ENCODE measurements at regions not wholly inside any gene's neighbourhood (a gene's known extent, or its start where the extent isn't known, plus 50 kb on each side); places are given as distances from the start of the nearest gene placed in this dataset.

DNA sequence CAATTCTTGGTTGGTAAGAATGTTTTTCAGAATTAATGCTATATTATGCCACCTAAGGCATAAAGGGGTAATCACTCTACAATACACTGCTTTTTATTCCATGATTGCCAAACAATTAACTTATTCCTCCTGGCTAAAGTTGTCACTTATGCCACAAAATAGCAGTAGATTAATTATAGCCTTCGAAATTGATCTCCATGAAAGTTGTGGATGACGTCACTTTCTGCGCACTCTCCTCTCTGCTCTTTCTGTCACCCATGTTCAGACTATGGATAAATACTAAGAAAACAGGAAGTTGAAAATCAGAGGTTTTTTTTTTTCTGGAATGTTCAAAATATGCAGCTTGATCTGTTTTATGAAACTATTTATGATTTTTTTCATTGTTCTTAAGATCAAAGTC is 790.1 kb upstream of the CNTN5 start:
- Histone ChIP-seq H3K4me2 (ENCODE audit: low read depth, low read length, poor library complexity, severe bottlenecking) (no peak overlapping the region), H3K79me2 (ENCODE audit: insufficient read depth, low read length) (no peaks in the 10 kb centered on the region), H3K9ac (ENCODE audit: low read length) (no peak overlapping the region), H4K20me1 (ENCODE audit: low read depth, low read length) (no peaks in the 10 kb centered on the region), H3K9me2 (replicated peaks; ENCODE audit: insufficient read depth, low read length) (no peaks in the 10 kb centered on the region), H3K4me3 (ENCODE audit: insufficient read depth, low read length, poor library complexity, severe bottlenecking) (no peak overlapping the region), H3F3A (ENCODE audit: insufficient read depth) (no peaks in the 10 kb centered on the region), H3K27me3 (ENCODE audit: low read length) (no peaks in the 10 kb centered on the region), H3K36me3 (ENCODE audit: low read length) (no peaks in the 10 kb centered on the region), H3K9me3 (ENCODE audit: insufficient read depth, low read length) (0 out of 2 replicates have a peak, but pooled peaks cover 3% of the 10 kb centered on the region), H2AFZ (ENCODE audit: low read depth, low read length, severe bottlenecking) (no peak overlapping the region), H3K27ac (ENCODE audit: low read depth, low read length) (no peak overlapping the region)
- TF ChIP-seq, protein P1, sequence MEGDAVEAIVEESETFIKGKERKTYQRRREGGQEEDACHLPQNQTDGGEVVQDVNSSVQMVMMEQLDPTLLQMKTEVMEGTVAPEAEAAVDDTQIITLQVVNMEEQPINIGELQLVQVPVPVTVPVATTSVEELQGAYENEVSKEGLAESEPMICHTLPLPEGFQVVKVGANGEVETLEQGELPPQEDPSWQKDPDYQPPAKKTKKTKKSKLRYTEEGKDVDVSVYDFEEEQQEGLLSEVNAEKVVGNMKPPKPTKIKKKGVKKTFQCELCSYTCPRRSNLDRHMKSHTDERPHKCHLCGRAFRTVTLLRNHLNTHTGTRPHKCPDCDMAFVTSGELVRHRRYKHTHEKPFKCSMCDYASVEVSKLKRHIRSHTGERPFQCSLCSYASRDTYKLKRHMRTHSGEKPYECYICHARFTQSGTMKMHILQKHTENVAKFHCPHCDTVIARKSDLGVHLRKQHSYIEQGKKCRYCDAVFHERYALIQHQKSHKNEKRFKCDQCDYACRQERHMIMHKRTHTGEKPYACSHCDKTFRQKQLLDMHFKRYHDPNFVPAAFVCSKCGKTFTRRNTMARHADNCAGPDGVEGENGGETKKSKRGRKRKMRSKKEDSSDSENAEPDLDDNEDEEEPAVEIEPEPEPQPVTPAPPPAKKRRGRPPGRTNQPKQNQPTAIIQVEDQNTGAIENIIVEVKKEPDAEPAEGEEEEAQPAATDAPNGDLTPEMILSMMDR (IDR thresholded peaks at IDR 0.05; ENCODE audit: insufficient read depth, low read length, poor library complexity, severe bottlenecking): no peak
- no peak for TF ChIP-seq EZH2phosphoT487 (conservative IDR thresholded peaks at IDR 0.05; ENCODE audit: low read length)

DNA sequence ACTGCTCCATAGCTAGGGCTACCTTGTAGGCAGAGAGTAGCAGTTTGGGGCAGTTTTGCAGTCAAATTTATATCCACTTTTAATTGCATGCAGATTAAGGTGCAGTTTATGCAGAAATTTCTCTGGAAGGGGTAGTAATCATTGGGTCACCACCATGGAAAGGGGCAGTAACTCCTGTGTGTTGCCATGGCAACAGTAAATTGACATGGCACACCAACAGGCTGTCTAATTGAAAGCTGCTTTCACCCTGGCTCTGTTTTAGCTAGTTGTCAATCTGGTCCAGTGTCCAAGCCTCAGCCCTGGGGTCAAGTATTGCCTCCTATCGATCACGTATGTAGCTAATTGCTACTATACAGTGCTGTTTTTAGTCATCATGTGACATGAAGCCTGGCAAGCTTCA is 786.1 kb upstream of the CNTN5 start:
- Histone ChIP-seq H3K27ac (ENCODE audit: low read depth, low read length) (no peak overlapping the region), H3K27me3 (ENCODE audit: low read length) (no peaks in the 10 kb centered on the region), H3K79me2 (ENCODE audit: insufficient read depth, low read length) (no peaks in the 10 kb centered on the region), H3K9ac (ENCODE audit: low read length) (no peak overlapping the region), H3K4me2 (ENCODE audit: low read depth, low read length, poor library complexity, severe bottlenecking) (no peak overlapping the region), H2AFZ (ENCODE audit: low read depth, low read length, severe bottlenecking) (no peak overlapping the region), H3K36me3 (ENCODE audit: low read length) (no peaks in the 10 kb centered on the region), H3K9me2 (replicated peaks; ENCODE audit: insufficient read depth, low read length) (no peaks in the 10 kb centered on the region), H3K9me3 (ENCODE audit: insufficient read depth, low read length) (0 out of 2 replicates have a peak, but pooled peaks cover 3% of the 10 kb centered on the region), H3F3A (ENCODE audit: insufficient read depth) (no peaks in the 10 kb centered on the region), H4K20me1 (ENCODE audit: low read depth, low read length) (no peaks in the 10 kb centered on the region), H3K4me3 (ENCODE audit: insufficient read depth, low read length, poor library complexity, severe bottlenecking) (no peak overlapping the region)
- TF ChIP-seq, protein P1 (IDR thresholded peaks at IDR 0.05; ENCODE audit: insufficient read depth, low read length, poor library complexity, severe bottlenecking): no peak
- no peak for TF ChIP-seq EZH2phosphoT487 (conservative IDR thresholded peaks at IDR 0.05; ENCODE audit: low read length)

DNA sequence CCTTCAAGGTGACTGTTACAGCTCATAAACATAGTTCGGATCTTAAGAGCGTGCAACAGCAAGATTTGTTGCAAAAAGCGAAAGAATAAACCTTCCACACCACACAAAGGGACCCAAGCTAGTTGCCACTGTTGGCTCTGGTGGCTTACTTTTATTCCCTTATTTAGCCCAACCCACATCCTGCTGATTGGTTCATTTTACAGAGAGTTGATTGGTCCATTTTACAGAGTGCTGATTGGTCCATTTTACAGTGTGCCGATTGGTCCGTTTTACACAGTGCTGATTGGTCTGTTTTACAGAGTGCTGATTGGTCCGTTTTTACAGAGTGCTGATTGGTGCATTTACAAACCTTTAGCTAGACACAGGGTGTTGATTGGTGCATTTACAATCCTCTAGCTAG is 776.9 kb upstream of the CNTN5 start:
- H3K9me3 ChIP-seq (ENCODE audit: insufficient read depth, low read length): no peaks in the 10 kb centered on the region
- H3K4me3 ChIP-seq (ENCODE audit: insufficient read depth, low read length, poor library complexity, severe bottlenecking): no peak overlapping the region
- H3K4me2 ChIP-seq (ENCODE audit: low read depth, low read length, poor library complexity, severe bottlenecking): no peak overlapping the region

More for the DNA sequence above, 776.9 kb upstream of the CNTN5 start:
- Histone ChIP-seq H3K79me2 (ENCODE audit: insufficient read depth, low read length) (no peaks in the 10 kb centered on the region), H4K20me1 (ENCODE audit: low read depth, low read length) (no peaks in the 10 kb centered on the region), H3K36me3 (ENCODE audit: low read length) (no peaks in the 10 kb centered on the region), H3K27ac (ENCODE audit: low read depth, low read length) (no peak overlapping the region), H2AFZ (ENCODE audit: low read depth, low read length, severe bottlenecking) (no peak overlapping the region), H3K9ac (ENCODE audit: low read length) (no peak overlapping the region), H3K27me3 (ENCODE audit: low read length) (no peaks in the 10 kb centered on the region), H3F3A (ENCODE audit: insufficient read depth) (no peaks in the 10 kb centered on the region), H3K9me2 (replicated peaks; ENCODE audit: insufficient read depth, low read length) (no peaks in the 10 kb centered on the region)
- TF ChIP-seq, protein P1 (IDR thresholded peaks at IDR 0.05; ENCODE audit: insufficient read depth, low read length, poor library complexity, severe bottlenecking): no peak
- TF ChIP-seq EZH2phosphoT487 (conservative IDR thresholded peaks at IDR 0.05; ENCODE audit: low read length): no peak
